SKM-1 (cell line): ENCODE measurements at regions not wholly inside any gene's neighbourhood (a gene's known extent, or its start where the extent isn't known, plus 50 kb on each side); places are given as distances from the start of the nearest gene placed in this dataset.

Experiments
- DNase-seq: peaks from one replicate; lab custom pipeline; 2025; ENCODE audit not compliant: unreplicated experiment; lab: John Stamatoyannopoulos, UW

- no peak for DNase-seq
These were observed 327.3 kb downstream of the INHBA start for GRCh38 chr7:41375582-41375981.

GRCh38 chr7:41374150-41374848 lies 328.6 kb downstream of the INHBA start:
- no peak for DNase-seq

GRCh38 chr7:41367967-41368882 lies 334.7 kb downstream of the INHBA start:
- DNase-seq: no peak

DNA sequence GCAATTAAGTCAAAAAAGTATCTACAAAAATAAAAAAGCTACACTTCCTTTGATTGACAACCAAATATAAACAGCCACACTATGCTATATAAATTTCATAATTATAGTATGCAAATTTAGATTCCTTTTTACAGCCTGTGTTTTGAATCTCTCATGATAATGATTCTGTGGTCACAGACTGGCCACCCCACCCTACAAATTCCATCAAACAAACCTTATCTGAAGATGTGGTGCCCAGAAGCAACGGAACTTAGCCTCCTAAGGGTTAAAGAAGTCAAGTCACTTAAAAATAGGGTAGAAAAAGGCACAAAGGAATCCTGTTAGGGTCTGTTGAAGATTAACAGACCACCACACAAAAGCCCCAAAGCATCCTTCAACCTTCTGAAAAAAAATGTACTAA lies 351.8 kb downstream of the INHBA start:
- no peak for DNase-seq

DNA sequence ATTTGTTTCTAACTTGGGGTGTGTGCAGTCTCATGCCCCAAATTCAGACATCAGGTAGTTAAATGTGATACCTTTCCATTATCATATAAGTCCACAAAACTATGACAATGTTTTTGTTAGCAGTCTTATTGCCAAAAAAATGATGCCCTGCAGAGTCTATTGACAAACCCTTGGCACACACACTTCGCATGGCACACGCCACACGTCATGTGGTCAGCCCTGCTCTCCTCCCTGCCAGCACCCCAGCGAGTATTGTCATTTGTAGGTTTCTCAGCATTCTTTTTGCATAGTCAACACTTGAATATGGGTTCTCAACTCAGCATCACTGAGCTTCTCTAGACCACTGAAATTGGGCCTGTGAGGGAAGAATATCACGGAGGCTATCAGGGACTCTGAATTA lies 356.0 kb downstream of the INHBA start:
- no peak for DNase-seq

DNA sequence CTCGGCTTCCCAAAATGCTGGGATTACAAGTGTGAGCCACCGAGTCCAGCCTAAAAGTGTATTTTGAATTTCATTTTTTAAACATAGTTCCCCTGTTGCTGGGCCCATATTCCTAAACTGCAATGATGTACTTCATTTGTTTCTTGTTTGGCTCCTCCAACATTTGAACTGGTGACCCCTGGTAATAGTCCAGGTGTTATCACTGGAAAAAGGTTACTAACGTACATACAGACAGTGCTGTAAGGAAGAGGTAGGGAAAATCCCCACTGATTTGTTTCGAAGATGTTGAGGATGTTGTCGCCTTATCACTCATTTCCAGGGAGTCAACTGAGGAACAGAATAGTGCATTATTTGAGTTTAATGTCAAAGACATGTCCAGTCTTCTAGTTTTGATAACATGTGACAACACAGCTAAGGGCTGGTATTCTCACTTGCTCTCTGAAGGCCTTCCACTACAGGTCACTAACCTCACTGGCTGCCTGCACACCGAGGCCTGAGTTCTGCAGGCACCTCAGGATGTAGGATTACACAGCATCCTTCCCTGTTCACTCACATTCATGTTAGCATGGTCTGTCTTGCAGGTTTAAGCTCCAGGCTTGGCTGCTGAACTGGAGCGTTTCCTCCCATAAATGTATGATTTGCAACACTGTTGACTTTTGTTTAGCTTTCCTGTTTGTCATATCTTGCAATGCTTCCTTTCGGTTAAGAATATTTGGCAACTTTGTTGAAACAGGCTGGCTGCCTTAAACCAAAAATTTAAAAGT lies 362.8 kb downstream of the INHBA start:
- DNase-seq: no peak

DNA sequence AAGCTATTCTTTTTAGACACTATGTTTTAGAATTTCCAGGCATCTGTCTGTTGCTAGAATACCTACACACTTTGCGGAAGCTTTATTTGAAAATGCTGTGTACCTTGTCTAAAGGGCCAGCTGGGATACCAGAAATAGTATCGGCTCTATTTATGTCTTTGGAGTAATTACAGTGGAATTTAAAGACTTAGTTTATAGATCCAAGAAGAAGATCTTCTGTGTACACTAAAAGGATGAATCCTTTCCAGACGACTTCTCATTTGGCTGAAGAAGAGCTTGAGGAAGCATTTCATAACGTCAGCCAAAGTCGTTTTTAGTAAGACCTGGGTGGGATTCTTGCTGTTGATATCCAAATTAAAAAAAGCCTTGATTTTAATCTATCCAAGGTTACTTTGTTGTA lies 365.9 kb downstream of the INHBA start:
- DNase-seq: no peak

- no peak for DNase-seq
These were observed 366.4 kb downstream of the INHBA start for GRCh38 chr7:41336455-41336952.

- DNase-seq: no peak
These were observed 368.6 kb downstream of the INHBA start for GRCh38 chr7:41334071-41334862.

- no peak for DNase-seq
These were observed 369.4 kb downstream of the INHBA start for GRCh38 chr7:41333511-41333910.

DNA sequence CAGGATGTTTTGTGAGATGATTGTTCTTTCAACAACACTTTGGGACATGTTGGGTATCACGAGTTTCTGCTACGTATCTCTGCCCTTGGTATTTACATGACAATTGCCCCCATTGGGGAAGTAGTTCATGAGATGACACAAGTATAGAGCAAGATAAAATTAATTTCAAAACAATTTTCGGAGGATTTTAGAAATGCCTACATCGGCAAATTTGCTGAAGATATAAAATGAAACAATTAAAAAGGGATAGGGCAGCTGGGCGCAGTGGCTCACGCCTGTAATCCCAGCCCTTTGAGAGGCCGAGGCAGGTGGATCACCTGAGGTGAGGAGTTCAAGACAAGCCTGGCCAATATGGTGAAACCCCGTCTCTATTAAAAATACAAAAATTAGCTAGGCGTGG lies 371.7 kb downstream of the INHBA start:
- DNase-seq: no peak

DNA sequence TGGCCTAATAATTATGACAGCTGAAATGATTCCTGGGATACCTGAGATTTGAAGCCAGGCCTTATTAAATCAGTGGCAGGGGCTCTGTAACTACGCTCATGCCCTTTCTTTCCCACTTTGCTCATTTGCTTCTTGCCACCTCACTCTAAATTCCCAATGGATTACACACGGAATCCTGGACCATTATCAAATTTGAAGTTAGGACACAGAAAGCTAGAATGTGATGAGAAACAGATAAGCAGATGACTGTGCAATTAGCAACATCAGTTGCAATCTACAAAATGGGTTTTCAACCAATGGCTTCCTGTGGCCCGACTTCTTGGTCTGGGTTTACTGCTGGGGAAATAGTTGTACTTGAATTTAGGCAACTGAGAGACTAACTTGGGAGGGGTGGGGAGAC lies 374.3 kb downstream of the INHBA start:
- DNase-seq: no peak

DNA sequence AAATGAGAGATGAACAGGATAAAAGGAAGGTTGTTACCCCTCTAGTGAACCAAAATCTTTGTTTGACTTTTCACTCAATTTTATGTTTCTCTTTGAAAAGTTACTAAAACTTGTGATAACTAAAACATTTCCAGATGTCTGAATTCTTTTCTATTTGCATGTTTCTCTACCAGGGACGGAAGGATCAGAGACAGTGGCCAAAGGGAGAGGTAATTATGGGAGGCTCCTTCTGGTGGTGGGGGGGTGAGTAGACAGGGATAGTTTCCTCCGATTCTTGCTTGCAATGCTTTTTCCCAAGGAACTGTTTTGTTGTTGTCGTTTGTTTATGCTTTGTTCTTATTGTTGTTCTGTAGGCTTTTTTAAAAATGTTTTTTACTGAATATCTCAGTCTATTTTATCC lies 374.8 kb downstream of the INHBA start:
- no peak for DNase-seq

DNA sequence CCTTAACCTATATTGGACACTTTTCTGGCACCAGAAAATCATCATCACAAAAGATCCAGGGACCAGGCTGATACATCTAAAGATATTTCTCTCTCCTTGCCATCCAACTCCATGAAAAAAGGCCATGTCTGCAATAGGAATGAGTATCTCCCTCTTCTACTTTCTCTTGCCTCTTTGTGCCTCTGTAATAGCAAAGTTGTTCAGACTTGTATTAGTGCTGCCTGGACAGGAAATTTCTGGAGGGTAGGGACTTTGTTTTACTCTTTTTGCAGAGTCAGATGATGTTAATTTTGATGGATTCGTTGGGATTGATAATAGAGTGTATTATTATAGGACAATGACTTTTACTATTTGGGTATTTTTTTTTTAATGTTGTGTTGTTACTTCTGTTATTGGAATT lies 376.3 kb downstream of the INHBA start:
- DNase-seq: no peak

DNA sequence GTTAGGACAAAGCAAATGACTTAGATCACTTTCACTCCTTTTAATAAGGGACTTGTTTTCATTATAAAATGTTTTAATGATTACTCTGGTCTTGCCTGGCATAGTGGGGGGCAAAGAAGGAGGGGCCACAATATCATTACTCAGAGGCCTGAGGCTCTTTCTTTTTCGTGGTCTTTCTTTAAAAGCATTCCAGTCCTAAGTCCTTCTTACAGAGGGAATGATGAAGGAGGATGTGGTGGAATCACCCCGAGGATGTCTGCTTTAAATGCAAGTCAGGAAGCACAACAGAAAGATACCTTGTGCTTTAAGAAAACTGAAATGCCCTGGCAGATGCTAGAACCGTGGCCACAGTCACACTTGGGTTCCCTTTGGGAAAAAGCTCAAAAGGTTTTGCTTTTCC lies 379.1 kb downstream of the INHBA start:
- no peak for DNase-seq

DNA sequence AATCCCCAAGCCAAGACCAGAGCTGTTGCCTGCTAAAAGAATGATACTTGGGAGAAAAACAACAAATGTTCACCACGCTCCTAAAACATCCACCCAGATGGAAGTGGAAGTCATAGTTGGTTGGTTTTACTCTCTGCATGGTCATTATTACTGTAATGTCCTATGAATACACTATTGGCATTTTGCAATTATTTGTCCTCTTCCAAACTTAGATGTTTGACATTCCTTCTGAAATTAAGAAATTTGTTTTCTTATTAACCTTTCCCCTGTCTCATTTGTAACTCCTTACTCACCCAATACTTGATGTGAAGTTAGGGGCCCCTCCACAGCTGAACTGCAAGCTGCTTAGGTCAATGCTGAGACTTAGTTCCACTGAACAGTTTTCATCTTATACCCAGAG lies 383.3 kb downstream of the INHBA start:
- DNase-seq: no peak

GRCh38 chr7:41316410-41316809 lies 386.5 kb downstream of the INHBA start:
- no peak for DNase-seq

- no peak for DNase-seq
These were observed 387.1 kb downstream of the INHBA start for GRCh38 chr7:41315764-41316163.

DNA sequence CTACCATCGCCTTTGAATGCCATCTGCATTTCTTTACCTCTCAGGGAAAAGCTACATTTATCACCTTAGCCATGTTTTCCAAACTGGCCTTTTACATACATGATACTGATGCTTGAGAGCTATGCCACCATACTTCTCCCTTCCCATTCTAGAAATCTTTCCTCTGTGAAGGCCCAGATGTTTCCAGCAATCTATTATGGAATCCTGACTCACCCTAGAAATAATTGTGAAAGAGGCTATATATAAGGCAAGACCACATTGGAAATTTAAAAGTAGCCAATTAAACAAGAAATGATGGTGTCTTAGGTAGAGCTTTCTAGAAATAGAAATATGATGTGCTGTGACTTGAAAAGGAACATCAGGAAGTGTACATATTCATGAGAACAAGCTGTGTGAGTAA lies 389.7 kb downstream of the INHBA start:
- no peak for DNase-seq

GRCh38 chr7:41312235-41312634 lies 390.7 kb downstream of the INHBA start:
- DNase-seq: no peak

GRCh38 chr7:41311301-41311700 lies 391.6 kb downstream of the INHBA start:
- DNase-seq: no peak
